ENCODE measurements at regions not wholly inside any gene's neighbourhood (a gene's known extent, or its start where the extent isn't known, plus 50 kb on each side); places are given as distances from the start of the nearest gene placed in this dataset.
"Not testable (repeated sequence)": the region's sequence is repeated elsewhere in the genome, so short reads cannot be mapped to it uniquely, and the experiment has no call there.

GRCh38 chr5:20304570-20304969 lies 316.6 kb upstream of the CDH18 start:
- TF ChIP-seq CTCF (IDR thresholded peaks at IDR 0.05; ENCODE audit: insufficient read depth, low read depth, low read length); EZH2 (IDR thresholded peaks at IDR 0.05; ENCODE audit: insufficient read depth, low read length): not testable (repeated sequence)
